ENCODE measurements at regions not wholly inside any gene's neighbourhood (a gene's known extent, or its start where the extent isn't known, plus 50 kb on each side); places are given as distances from the start of the nearest gene placed in this dataset.

DNA sequence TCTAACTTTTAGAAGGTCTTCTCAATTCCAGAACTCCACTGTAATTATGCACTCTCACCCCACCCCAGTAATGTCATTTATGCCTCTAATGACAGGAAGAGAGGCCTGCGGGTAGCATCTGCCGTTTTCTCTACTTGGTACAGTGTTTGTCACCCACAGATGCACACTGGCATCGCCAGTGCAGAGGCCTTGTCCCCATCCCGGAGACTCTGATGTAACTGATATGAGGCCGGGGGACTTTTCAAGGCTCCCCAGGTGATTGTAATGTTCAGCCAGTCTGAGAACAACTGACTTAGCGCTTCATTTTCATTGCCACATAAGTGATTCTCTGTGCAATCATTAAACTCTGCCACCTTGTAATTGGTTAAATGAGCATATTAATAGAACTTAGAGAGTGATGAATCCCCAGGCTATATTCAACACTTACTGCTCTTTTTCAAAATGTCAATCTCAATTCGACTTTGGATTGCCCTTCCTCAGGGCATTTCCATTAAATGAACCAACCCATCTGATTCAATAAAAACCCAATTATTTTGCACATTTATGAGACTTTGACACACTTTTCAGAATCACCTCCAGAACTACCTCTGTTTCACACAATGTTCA, 113.2 kb downstream of the HERPUD2 start:
- no peak for TF ChIP-seq ZFX (IDR thresholded peaks at IDR 0.05)
- TF ChIP-seq, protein P1, sequence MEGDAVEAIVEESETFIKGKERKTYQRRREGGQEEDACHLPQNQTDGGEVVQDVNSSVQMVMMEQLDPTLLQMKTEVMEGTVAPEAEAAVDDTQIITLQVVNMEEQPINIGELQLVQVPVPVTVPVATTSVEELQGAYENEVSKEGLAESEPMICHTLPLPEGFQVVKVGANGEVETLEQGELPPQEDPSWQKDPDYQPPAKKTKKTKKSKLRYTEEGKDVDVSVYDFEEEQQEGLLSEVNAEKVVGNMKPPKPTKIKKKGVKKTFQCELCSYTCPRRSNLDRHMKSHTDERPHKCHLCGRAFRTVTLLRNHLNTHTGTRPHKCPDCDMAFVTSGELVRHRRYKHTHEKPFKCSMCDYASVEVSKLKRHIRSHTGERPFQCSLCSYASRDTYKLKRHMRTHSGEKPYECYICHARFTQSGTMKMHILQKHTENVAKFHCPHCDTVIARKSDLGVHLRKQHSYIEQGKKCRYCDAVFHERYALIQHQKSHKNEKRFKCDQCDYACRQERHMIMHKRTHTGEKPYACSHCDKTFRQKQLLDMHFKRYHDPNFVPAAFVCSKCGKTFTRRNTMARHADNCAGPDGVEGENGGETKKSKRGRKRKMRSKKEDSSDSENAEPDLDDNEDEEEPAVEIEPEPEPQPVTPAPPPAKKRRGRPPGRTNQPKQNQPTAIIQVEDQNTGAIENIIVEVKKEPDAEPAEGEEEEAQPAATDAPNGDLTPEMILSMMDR (conservative IDR thresholded peaks at IDR 0.05), result no peak
- no peak overlapping the region for H3K27ac ChIP-seq

DNA sequence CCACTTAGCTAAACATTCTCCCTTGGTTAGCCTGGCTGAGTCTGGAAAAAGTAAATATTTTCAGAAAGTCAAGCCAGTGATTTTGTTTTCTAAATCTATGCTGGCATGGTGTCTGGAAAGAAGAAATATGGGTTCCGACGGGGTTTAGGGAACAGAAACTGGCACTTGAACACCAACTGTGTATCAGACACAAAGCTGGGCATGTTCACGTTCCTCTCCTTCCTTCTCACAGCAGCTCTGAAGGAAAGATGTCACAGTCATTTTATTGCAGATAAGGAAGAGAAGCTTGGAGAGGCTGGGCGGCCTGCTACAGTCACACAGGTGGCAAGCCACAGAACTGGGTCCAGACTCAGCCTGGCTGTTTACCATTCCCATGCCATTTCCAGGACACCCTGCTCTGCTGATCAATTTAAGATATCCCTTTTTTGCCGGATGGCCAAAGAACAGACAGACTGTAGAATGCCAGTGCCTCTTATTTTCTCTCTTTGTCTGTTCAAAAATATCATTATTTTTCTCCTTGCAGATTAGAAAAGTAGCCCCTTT, 118.8 kb downstream of the HERPUD2 start:
- TF ChIP-seq ZFX (IDR thresholded peaks at IDR 0.05), result no peak
- no peak overlapping the region for H3K27ac ChIP-seq

DNA sequence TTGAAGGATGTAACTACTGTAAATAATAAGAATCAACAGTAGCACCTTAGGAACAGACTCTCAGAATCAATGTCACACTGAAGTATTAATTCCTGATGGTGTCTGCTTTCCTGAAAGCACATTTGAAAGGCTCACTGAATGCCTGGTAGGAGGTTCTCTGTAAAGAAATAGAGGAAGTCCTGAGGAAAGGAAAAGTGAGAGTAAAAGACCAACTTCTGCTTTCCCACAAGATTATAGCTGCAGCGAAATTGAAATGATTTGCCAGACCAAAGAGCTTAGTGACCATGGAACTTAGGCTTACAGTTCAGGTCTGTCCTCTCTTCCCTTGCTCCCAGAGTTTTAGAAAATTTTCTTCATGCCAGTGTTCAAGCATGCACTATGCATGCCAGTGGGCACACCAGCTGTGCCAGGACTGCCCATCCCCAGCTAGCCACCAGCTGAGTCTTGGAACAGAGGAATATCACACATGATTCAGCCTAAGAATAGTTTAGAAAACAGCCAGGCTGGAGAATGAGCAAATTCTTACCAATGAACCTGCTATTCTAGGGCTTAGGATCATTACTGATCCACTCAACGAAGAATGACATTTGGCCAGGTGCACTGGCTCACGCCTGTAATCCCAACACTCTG, 123.2 kb downstream of the HERPUD2 start:
- no peak overlapping the region for H3K27ac ChIP-seq
- TF ChIP-seq, protein P1 (conservative IDR thresholded peaks at IDR 0.05), result no peak
- no peak for TF ChIP-seq ZFX (IDR thresholded peaks at IDR 0.05)

DNA sequence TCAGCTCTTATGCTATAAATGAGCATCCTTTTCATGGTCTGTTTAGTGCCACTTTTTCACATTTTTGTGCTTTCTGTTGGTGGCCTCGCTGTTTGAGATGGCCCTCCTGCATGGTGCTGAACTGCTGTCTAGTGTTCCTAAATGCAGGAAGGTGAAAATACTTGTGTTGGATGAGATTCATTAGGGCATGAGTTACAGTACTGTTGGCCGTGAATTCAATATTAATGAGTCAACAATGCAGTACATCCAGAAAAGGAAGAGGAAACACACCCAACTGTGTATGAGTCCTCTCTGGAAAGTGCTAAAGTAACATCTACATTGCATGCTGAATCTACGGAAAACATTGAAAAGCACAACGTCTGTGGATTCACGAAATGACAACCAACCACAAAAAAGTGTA, 124.0 kb downstream of the HERPUD2 start:
- no peak overlapping the region for H3K27ac ChIP-seq
- TF ChIP-seq ZFX (IDR thresholded peaks at IDR 0.05), result no peak
- TF ChIP-seq, protein P1 (conservative IDR thresholded peaks at IDR 0.05), result no peak

DNA sequence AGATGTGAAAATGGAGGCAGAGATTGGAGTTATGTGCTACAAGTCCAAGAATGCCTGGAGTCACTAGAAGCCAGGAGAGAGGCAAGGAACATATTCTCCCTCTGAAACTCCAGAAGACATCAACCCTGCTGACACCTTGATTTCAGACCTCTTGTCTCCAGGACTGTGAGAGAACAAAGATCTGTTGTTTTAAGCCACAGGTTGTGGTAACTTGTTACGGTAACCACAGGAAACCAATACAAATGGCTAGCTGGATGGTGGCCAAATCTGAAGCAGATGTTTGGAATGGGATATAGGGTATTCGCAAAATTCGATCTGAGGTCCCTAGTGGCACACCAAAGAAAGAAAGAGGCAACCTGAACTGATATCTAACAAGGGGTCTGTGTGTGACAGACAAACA, 129.0 kb downstream of the HERPUD2 start:
- H3K27ac ChIP-seq, result no peak overlapping the region
- TF ChIP-seq, protein P1 (conservative IDR thresholded peaks at IDR 0.05), result no peak
- no peak for TF ChIP-seq ZFX (IDR thresholded peaks at IDR 0.05)

DNA sequence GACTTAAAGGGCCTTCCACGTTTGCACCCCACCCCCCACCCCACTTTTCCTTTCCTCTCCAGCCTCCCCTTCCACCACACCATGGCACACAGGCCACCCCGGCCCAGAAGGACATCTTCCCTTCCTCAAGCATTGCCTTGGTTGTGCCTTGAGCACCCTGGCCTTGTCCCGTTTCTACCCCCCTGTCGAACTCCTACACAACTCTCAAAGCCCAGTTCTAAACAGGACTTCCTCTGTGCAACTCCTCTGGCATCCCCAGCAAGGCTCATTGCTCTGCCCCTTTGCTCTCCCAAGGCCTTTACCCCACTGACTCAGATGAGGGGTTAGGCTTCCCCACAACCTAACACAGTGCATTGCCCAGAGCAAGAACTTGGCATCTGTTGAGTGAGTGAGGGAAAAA, 136.1 kb downstream of the HERPUD2 start:
- no peak for TF ChIP-seq ZFX (IDR thresholded peaks at IDR 0.05)
- TF ChIP-seq, protein P1 (conservative IDR thresholded peaks at IDR 0.05), result no peak
- H3K27ac ChIP-seq, result no peak overlapping the region

DNA sequence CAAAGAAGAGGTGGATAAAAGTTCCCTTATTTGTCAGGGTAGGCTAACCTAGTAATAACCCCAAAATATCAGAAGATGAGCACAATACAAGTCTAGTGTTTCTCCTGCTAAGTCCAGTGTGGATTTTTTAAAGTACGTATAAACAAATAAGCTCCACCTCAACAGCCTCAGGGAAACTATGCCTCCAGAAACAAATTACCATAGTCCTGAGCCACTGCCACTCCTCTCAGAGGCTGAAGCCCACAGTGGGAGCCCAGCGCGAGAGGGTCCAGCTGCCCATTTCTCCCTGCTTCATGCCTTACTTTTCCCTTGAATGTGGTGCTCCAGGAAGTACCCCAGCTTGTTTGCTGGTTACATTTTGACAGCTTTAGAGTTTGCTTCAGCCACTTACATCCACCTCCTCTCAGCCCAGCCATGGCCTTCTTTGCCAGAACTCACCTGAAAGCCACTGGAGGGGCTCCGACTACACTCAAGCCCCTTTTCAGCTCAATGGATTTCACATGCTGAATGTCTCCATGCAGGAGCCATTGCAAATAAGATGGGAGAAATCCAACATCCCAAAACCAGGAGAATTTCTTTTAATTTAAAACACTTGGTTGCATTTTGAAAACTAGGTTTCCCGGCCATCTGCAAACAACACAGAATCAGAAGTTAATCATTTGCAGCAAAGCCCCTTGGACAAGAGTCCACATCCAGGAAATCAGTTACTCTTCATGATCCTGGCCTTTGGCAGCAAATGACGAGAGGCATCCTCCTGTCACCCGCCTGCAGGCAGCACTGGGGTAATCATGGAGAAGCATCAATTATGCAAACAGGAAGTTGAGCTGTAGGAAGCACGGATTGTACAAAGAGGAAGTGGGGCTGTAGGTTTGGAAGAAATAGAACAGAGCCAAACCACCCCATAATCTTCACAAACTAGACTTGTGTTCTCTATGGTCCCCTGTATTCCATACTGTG, 138.1 kb downstream of the HERPUD2 start:
- TF ChIP-seq ZFX (IDR thresholded peaks at IDR 0.05), result no peak
- TF ChIP-seq, protein P1 (conservative IDR thresholded peaks at IDR 0.05), result no peak
- no peak overlapping the region for H3K27ac ChIP-seq
